Left lung (tissue), 4 donors: ENCODE measurements at regions not wholly inside any gene's neighbourhood (a gene's known extent, or its start where the extent isn't known, plus 50 kb on each side); places are given as distances from the start of the nearest gene placed in this dataset.

Source experiments
- ATAC-seq: fragments of 200-7000 bp; cut with Tn5 transposase; one replicate; pipeline ENCODE4 v1.9.1; 2020; ENCODE audit warnings: moderate library complexity
- DNase-seq, 4 donors: peaks; one replicate each; pipeline ENCODE4 v3.0.0-alpha.2; 2013 to 2020
- H3K27ac ChIP-seq, 2 donors: fragments of 200-600 bp; sonication (generic) in 1 of 2; one replicate each; pipeline versions ENCODE4 v1.5.0 to v1.8.0; 2020 to 2021
- H3K27me3 ChIP-seq, 2 donors: fragments of 200-600 bp; sonication (generic) in 1 of 2; one replicate each; pipeline versions ENCODE4 v1.5.0 to v1.8.0; 2020 to 2021
- H3K36me3 ChIP-seq, 2 donors: fragments of 200-600 bp; sonication (generic) in 1 of 2; one replicate each; pipeline versions ENCODE4 v1.5.0 to v1.8.0; 2020 to 2021
- H3K4me1 ChIP-seq, 2 donors: fragments of 200-600 bp; one replicate each; pipeline ENCODE4 v1.8.0; 2021
- H3K4me3 ChIP-seq, 2 donors: fragments of 200-600 bp; sonication (generic) in 1 of 2; one replicate each; pipeline versions ENCODE4 v1.5.0 to v1.8.0; 2020 to 2021; ENCODE audit warnings: mild to moderate bottlenecking in 1 of 2
- H3K9me3 ChIP-seq, 2 donors: fragments of 200-600 bp; sonication (generic) in 1 of 2; one replicate each; pipeline versions ENCODE4 v1.5.0 to v1.8.0; 2020 to 2021
- intact Hi-C, 2 donors: fragments of 100-400 bp; cut with DNase I; formaldehyde crosslinking; loops; one replicate each; pipeline versions ENCODE4 v1.11.2 to v1.14.2; 2022
- TF ChIP-seq, protein P1 (sequence below), 2 donors: fragments of 200-600 bp; sonication (generic) in 1 of 2; IDR thresholded peaks; one replicate each; pipeline versions ENCODE4 v1.5.0 to v1.8.0; 2021; ENCODE audit warnings: antibody characterized with exemption in 2 of 2
- donor health status: DM: no; HTN: yes; CAD: no.
- donor health status: DM: no; HTN: no; CAD: no.

GRCh38 chr13:34013061-34013460 lies 195.1 kb downstream of the RFC3 start:
- ATAC-seq (no peak), DNase-seq (no peak)
- intact Hi-C loops = no loop called here
- no peak overlapping the region for H3K4me3 ChIP-seq
- no peaks in the 10 kb centered on the region for H3K4me1 ChIP-seq
- no peak overlapping the region for H3K27ac ChIP-seq
- no peaks in the 10 kb centered on the region for H3K27me3 ChIP-seq
- no peaks in the 10 kb centered on the region for H3K36me3 ChIP-seq
- TF ChIP-seq, protein P1, sequence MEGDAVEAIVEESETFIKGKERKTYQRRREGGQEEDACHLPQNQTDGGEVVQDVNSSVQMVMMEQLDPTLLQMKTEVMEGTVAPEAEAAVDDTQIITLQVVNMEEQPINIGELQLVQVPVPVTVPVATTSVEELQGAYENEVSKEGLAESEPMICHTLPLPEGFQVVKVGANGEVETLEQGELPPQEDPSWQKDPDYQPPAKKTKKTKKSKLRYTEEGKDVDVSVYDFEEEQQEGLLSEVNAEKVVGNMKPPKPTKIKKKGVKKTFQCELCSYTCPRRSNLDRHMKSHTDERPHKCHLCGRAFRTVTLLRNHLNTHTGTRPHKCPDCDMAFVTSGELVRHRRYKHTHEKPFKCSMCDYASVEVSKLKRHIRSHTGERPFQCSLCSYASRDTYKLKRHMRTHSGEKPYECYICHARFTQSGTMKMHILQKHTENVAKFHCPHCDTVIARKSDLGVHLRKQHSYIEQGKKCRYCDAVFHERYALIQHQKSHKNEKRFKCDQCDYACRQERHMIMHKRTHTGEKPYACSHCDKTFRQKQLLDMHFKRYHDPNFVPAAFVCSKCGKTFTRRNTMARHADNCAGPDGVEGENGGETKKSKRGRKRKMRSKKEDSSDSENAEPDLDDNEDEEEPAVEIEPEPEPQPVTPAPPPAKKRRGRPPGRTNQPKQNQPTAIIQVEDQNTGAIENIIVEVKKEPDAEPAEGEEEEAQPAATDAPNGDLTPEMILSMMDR (IDR thresholded peaks at IDR 0.05) = no peak
- no peaks in the 10 kb centered on the region for H3K9me3 ChIP-seq

GRCh38 chr13:34017231-34017630 lies 199.3 kb downstream of the RFC3 start:
- H3K27me3 ChIP-seq = no peaks in the 10 kb centered on the region
- intact Hi-C loops = no loop called here
- H3K9me3 ChIP-seq = peaks cover 0 to 11% of the 10 kb centered on the region in 2 donors
- ATAC-seq (no peak), DNase-seq (no peak)
- H3K4me1 ChIP-seq = no peaks in the 10 kb centered on the region
- H3K4me3 ChIP-seq = no peak overlapping the region
- H3K27ac ChIP-seq = no peak overlapping the region
- TF ChIP-seq, protein P1 (IDR thresholded peaks at IDR 0.05) = no peak
- no peaks in the 10 kb centered on the region for H3K36me3 ChIP-seq

GRCh38 chr13:34019870-34020269 lies 201.9 kb downstream of the RFC3 start:
- Histone ChIP-seq H3K27ac (no peak overlapping the region), H3K27me3 (no peaks in the 10 kb centered on the region), H3K4me1 (no peaks in the 10 kb centered on the region), H3K36me3 (no peaks in the 10 kb centered on the region), H3K9me3 (peaks cover 0 to 14% of the 10 kb centered on the region in 2 donors), H3K4me3 (no peak overlapping the region)
- no peak for DNase-seq
- no peak for ATAC-seq
- TF ChIP-seq, protein P1 (IDR thresholded peaks at IDR 0.05) = no peak
- intact Hi-C loops = no loop called here

GRCh38 chr13:34020388-34020787 lies 202.4 kb downstream of the RFC3 start:
- DNase-seq = no peak
- Histone ChIP-seq H3K4me1 (no peaks in the 10 kb centered on the region), H3K4me3 (no peak overlapping the region), H3K36me3 (no peaks in the 10 kb centered on the region), H3K27me3 (no peaks in the 10 kb centered on the region), H3K9me3 (peaks cover 0 to 14% of the 10 kb centered on the region in 2 donors), H3K27ac (no peak overlapping the region)
- intact Hi-C loops = no loop called here
- TF ChIP-seq, protein P1 (IDR thresholded peaks at IDR 0.05) = no peak
- no peak for ATAC-seq

- no peak overlapping the region for H3K4me3 ChIP-seq
- TF ChIP-seq, protein P1 (IDR thresholded peaks at IDR 0.05) = no peak
- no peaks in the 10 kb centered on the region for H3K36me3 ChIP-seq
- intact Hi-C loops = no loop called here
- no peak overlapping the region for H3K27ac ChIP-seq
- H3K4me1 ChIP-seq = no peaks in the 10 kb centered on the region
- DNase-seq (no peak), ATAC-seq (no peak)
- peaks cover 0 to 19% of the 10 kb centered on the region in 2 donors for H3K9me3 ChIP-seq
- no peaks in the 10 kb centered on the region for H3K27me3 ChIP-seq
Observed at GRCh38 chr13:34021619-34022018, 203.7 kb downstream of the RFC3 start.
